Suprapubic skin (tissue), 4 donors: ENCODE measurements at regions not wholly inside any gene's neighbourhood (a gene's known extent, or its start where the extent isn't known, plus 50 kb on each side); places are given as distances from the start of the nearest gene placed in this dataset.

Source experiments
- DNase-seq, 2 donors: peaks; one replicate each; pipeline ENCODE4 v3.0.0-alpha.2; 2019; ENCODE audit warnings: low spot score in 2 of 2
- H3K27ac ChIP-seq: fragments of 200-600 bp; sonication (generic); one replicate; pipeline ENCODE4 v1.5.1; 2019
- H3K27me3 ChIP-seq: fragments of 200-600 bp; sonication (generic); one replicate; pipeline ENCODE4 v1.5.1; 2019
- H3K36me3 ChIP-seq: fragments of 200-600 bp; sonication (generic); one replicate; pipeline ENCODE4 v1.5.1; 2019
- H3K4me1 ChIP-seq: fragments of 200-600 bp; sonication (generic); one replicate; pipeline ENCODE4 v1.5.1; 2019
- H3K4me3 ChIP-seq: fragments of 200-600 bp; sonication (generic); one replicate; pipeline ENCODE4 v1.5.1; 2019; ENCODE audit warnings: mild to moderate bottlenecking
- H3K9me3 ChIP-seq: fragments of 200-600 bp; sonication (generic); one replicate; pipeline ENCODE4 v1.5.1; 2019
- CTCF ChIP-seq, 2 donors: fragments of 200-600 bp in 1 of 2; fragments of 450-650 bp in 1 of 2; sonication (generic) in 1 of 2; IDR thresholded peaks; one replicate each; pipeline ENCODE4 v1.5.1; 2016 to 2019; ENCODE audit warnings: antibody characterized with exemption in 2 of 2, mild to moderate bottlenecking in 1 of 2, moderate library complexity in 1 of 2
- EP300 ChIP-seq: sonication (generic); formaldehyde crosslinking; IDR thresholded peaks from one replicate; pipeline ENCODE4 v1.6.1; 2017; ENCODE audit warnings: antibody characterized with exemption
- POLR2A ChIP-seq, 2 donors: fragments of 450-650 bp; IDR thresholded peaks; one replicate each; pipeline ENCODE4 v1.6.1; 2017; ENCODE audit warnings: antibody characterized with exemption in 2 of 2, mild to moderate bottlenecking in 2 of 2, moderate library complexity in 2 of 2
- POLR2AphosphoS5 ChIP-seq, 3 donors: sonication (generic); formaldehyde crosslinking; IDR thresholded peaks; one replicate each; pipeline ENCODE4 v1.6.1; 2017; ENCODE audit warnings: antibody characterized with exemption in 3 of 3
- WGBS: methylation state at CpG from one replicate; pipeline ENCODE4 v1.1.5; 2018; 5-methylcytosine and 5-hydroxymethylcytosine counted together

- H3K4me3 ChIP-seq, result no peak overlapping the region
- H3K9me3 ChIP-seq, result no peaks in the 10 kb centered on the region
- no peak overlapping the region for H3K27ac ChIP-seq
- H3K36me3 ChIP-seq, result no peaks in the 10 kb centered on the region
- 85% methylated on average over 2 of the region's 2 CpGs for WGBS
- TF ChIP-seq POLR2A (IDR thresholded peaks at IDR 0.05) (no peak), EP300 (no peak), CTCF (IDR thresholded peaks at IDR 0.05) (no peak), POLR2AphosphoS5 (IDR thresholded peaks at IDR 0.05) (no peak)
- no peaks in the 10 kb centered on the region for H3K4me1 ChIP-seq
- H3K27me3 ChIP-seq, result no peaks in the 10 kb centered on the region
- no peak for DNase-seq
Observed at GRCh38 chr10:107415446-107415845, 250.9 kb upstream of the SORCS1 start.

DNA sequence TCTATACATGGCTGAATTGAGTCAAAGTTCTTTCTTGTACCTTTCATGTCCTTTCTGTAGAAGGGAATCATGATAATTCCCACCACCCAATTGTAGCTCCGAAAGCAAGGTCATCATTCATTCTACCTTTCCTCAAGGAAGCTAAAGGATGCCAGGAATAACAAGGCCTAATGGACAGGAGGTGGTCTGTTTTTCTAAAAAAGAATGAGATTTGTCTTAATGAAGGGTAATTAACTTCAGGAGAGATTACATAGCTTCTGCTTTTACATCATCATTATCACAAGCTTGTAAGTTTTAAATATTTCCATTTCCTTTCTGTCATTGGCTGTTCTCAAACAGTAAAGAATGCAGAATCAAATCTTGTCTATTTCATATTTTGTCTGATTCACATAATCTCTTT lies 249.5 kb upstream of the SORCS1 start:
- WGBS, result 90% methylated on average over 1 of the region's 1 CpG
- TF ChIP-seq POLR2AphosphoS5 (IDR thresholded peaks at IDR 0.05), result no peak
- no peak for TF ChIP-seq CTCF (IDR thresholded peaks at IDR 0.05)
- no peak for TF ChIP-seq EP300
- no peak for TF ChIP-seq POLR2A (IDR thresholded peaks at IDR 0.05)
- Histone ChIP-seq H3K4me1 (no peaks in the 10 kb centered on the region), H3K27me3 (no peaks in the 10 kb centered on the region), H3K9me3 (no peaks in the 10 kb centered on the region), H3K4me3 (no peak overlapping the region), H3K27ac (no peak overlapping the region), H3K36me3 (no peaks in the 10 kb centered on the region)
- no peak for DNase-seq

GRCh38 chr10:107409522-107409921 lies 245.0 kb upstream of the SORCS1 start:
- no peak for TF ChIP-seq POLR2AphosphoS5 (IDR thresholded peaks at IDR 0.05)
- TF ChIP-seq CTCF (IDR thresholded peaks at IDR 0.05), result no peak
- no peak for TF ChIP-seq POLR2A (IDR thresholded peaks at IDR 0.05)
- no peak for TF ChIP-seq EP300
- 64% methylated on average over 4 of the region's 4 CpGs for WGBS
- no peak overlapping the region for H3K27ac ChIP-seq
- DNase-seq, result no peak
- H3K4me1 ChIP-seq, result no peaks in the 10 kb centered on the region
- no peaks in the 10 kb centered on the region for H3K36me3 ChIP-seq
- H3K27me3 ChIP-seq, result no peaks in the 10 kb centered on the region
- no peaks in the 10 kb centered on the region for H3K9me3 ChIP-seq
- no peak overlapping the region for H3K4me3 ChIP-seq

DNA sequence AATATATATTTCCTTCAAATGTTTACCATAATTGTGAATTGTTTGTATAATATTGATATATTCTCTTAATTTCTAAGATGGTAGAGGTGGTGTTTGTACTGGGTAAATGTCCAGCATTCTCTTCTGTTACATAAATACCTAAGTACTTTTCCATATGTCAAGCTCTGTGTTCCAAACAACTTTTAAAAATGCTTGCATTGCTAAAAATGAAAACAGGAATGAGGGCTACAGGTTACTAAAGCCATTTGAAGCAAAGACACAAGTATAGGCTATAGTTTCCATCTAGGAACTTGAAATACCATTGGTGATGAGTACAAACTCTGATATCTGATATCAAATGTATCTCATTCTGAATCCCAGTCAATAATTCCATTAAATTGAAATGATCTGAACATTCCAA lies 233.6 kb upstream of the SORCS1 start:
- DNase-seq, result no peak
- Histone ChIP-seq H3K27me3 (peaks cover 2% of the 10 kb centered on the region), H3K27ac (no peak overlapping the region), H3K4me1 (no peaks in the 10 kb centered on the region), H3K36me3 (no peaks in the 10 kb centered on the region), H3K4me3 (no peak overlapping the region), H3K9me3 (peaks cover 7% of the 10 kb centered on the region)
- TF ChIP-seq POLR2AphosphoS5 (IDR thresholded peaks at IDR 0.05) (no peak), CTCF (IDR thresholded peaks at IDR 0.05) (no peak)

GRCh38 chr10:107391901-107392300 lies 227.4 kb upstream of the SORCS1 start:
- H3K4me3 ChIP-seq, result no peak overlapping the region
- no peaks in the 10 kb centered on the region for H3K36me3 ChIP-seq
- peaks cover 4% of the 10 kb centered on the region for H3K9me3 ChIP-seq
- H3K4me1 ChIP-seq, result no peaks in the 10 kb centered on the region
- no peak for DNase-seq
- WGBS, result 83% methylated on average over 4 of the region's 4 CpGs
- H3K27me3 ChIP-seq, result no peaks in the 10 kb centered on the region
- TF ChIP-seq POLR2A (IDR thresholded peaks at IDR 0.05), result no peak
- TF ChIP-seq CTCF (IDR thresholded peaks at IDR 0.05), result no peak
- no peak overlapping the region for H3K27ac ChIP-seq
